Cardiac muscle cell (in vitro differentiated cells and primary cell): ENCODE measurements at regions not wholly inside any gene's neighbourhood (a gene's known extent, or its start where the extent isn't known, plus 50 kb on each side); places are given as distances from the start of the nearest gene placed in this dataset.

Experiments used
- DNase-seq, 2 donors: peaks; one replicate each; pipeline versions ENCODE4 v3.0.0 to v3.0.0-alpha.2; 2010 to 2017; ENCODE audit warnings: low read depth in 1 of 2, low spot score in 1 of 2
- H3K27ac ChIP-seq: fragments of 200-600 bp; sonication (generic); 2 replicates; pipeline ENCODE4 v1.5.1; 2016
- H3K27me3 ChIP-seq: fragments of 200-600 bp; sonication (generic); 2 replicates; pipeline ENCODE4 v1.6.0; 2016; ENCODE audit warnings: control low read depth
- H3K36me3 ChIP-seq: fragments of 200-600 bp; sonication (generic); 2 replicates; pipeline ENCODE4 v1.5.1; 2016; ENCODE audit warnings: control low read depth
- H3K4me1 ChIP-seq: fragments of 200-600 bp; sonication (generic); 2 replicates; pipeline ENCODE4 v1.8.1; 2017; ENCODE audit warnings: low read depth, mild to moderate bottlenecking, mixed run types
- H3K4me3 ChIP-seq: fragments of 200-600 bp; sonication (generic); 2 replicates; pipeline ENCODE4 v1.5.1; 2016; ENCODE audit warnings: mild to moderate bottlenecking
- H3K9me3 ChIP-seq: fragments of 200-600 bp; sonication (generic); 2 replicates; pipeline ENCODE4 v1.5.1; 2017; ENCODE audit warnings: low read depth, mild to moderate bottlenecking, control low read depth
- TF ChIP-seq, protein P1 (sequence below): IDR thresholded peaks from 2 replicates; pipeline ENCODE4 v1.5.1; 2012; ENCODE audit warnings: low read depth, mild to moderate bottlenecking, low read length

DNA sequence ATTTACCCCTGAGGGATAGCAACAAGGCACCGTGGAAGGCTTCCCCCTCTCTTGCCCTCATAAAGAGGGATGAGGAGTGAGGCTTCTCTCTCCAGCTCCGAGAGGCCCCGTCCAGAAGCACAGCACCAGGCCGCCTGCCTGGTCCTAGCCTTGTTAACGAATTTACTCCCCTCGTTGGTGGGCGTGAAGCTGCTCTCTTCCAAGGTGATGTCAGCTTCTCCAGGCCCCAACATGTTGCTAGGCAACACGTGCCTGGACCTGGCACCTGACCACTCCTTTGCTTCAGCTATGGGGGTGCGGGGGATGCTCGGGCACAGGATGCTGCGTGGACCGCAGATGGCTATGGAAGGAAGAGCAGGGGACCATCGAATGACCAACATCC, 135.2 kb upstream of the MGMT start:
- no peaks in the 10 kb centered on the region for H3K4me1 ChIP-seq
- H3K27me3 ChIP-seq, result no peaks in the 10 kb centered on the region
- TF ChIP-seq, protein P1, sequence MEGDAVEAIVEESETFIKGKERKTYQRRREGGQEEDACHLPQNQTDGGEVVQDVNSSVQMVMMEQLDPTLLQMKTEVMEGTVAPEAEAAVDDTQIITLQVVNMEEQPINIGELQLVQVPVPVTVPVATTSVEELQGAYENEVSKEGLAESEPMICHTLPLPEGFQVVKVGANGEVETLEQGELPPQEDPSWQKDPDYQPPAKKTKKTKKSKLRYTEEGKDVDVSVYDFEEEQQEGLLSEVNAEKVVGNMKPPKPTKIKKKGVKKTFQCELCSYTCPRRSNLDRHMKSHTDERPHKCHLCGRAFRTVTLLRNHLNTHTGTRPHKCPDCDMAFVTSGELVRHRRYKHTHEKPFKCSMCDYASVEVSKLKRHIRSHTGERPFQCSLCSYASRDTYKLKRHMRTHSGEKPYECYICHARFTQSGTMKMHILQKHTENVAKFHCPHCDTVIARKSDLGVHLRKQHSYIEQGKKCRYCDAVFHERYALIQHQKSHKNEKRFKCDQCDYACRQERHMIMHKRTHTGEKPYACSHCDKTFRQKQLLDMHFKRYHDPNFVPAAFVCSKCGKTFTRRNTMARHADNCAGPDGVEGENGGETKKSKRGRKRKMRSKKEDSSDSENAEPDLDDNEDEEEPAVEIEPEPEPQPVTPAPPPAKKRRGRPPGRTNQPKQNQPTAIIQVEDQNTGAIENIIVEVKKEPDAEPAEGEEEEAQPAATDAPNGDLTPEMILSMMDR, result no peak
- H3K27ac ChIP-seq, result no peak overlapping the region
- no peaks in the 10 kb centered on the region for H3K36me3 ChIP-seq
- H3K9me3 ChIP-seq, result no peaks in the 10 kb centered on the region
- no peak overlapping the region for H3K4me3 ChIP-seq
- no peak for DNase-seq

GRCh38 chr10:129332476-129332875, 134.6 kb upstream of the MGMT start:
- TF ChIP-seq, protein P1, result peak; percentile 65
- no peaks in the 10 kb centered on the region for H3K4me1 ChIP-seq
- H3K27ac ChIP-seq, result no peak overlapping the region
- no peaks in the 10 kb centered on the region for H3K9me3 ChIP-seq
- DNase-seq, result peak; percentile 43 to 54
- no peaks in the 10 kb centered on the region for H3K27me3 ChIP-seq
- H3K4me3 ChIP-seq, result no peak overlapping the region
- no peaks in the 10 kb centered on the region for H3K36me3 ChIP-seq

GRCh38 chr10:129333706-129334105, 133.3 kb upstream of the MGMT start:
- H3K9me3 ChIP-seq, result no peaks in the 10 kb centered on the region
- no peak overlapping the region for H3K4me3 ChIP-seq
- H3K27me3 ChIP-seq, result no peaks in the 10 kb centered on the region
- H3K36me3 ChIP-seq, result no peaks in the 10 kb centered on the region
- no peak for DNase-seq
- no peaks in the 10 kb centered on the region for H3K4me1 ChIP-seq
- no peak overlapping the region for H3K27ac ChIP-seq
- TF ChIP-seq, protein P1, result no peak

DNA sequence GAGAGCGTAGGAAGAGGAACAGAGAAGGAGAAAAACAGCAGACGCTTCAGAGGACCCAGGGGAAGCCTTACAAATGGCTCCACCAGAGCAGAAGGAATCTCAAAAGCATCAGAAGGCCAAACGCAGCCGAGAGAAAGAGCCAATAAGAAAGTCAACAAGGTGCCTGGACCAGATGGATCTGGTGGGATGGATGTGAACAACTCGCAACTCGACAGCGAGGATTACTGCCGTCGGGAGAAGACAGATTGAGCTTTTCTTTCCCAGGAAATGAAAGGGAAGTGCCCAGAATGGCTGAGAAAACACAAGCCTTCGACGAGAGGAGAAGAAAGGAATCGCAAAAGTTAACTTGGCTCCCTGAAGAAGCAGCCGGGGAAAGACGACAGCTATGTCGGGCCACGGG, 132.8 kb upstream of the MGMT start:
- H3K4me1 ChIP-seq, result no peaks in the 10 kb centered on the region
- H3K27ac ChIP-seq, result no peak overlapping the region
- H3K36me3 ChIP-seq, result no peaks in the 10 kb centered on the region
- no peaks in the 10 kb centered on the region for H3K27me3 ChIP-seq
- TF ChIP-seq, protein P1, result no peak
- no peaks in the 10 kb centered on the region for H3K9me3 ChIP-seq
- DNase-seq, result no peak
- no peak overlapping the region for H3K4me3 ChIP-seq

- no peaks in the 10 kb centered on the region for H3K9me3 ChIP-seq
- TF ChIP-seq, protein P1, result no peak
- no peak for DNase-seq
- no peaks in the 10 kb centered on the region for H3K4me1 ChIP-seq
- H3K27ac ChIP-seq, result no peak overlapping the region
- H3K4me3 ChIP-seq, result no peak overlapping the region
- no peaks in the 10 kb centered on the region for H3K36me3 ChIP-seq
- no peaks in the 10 kb centered on the region for H3K27me3 ChIP-seq
Measured at GRCh38 chr10:129335396-129335795, 131.6 kb upstream of the MGMT start.

DNA sequence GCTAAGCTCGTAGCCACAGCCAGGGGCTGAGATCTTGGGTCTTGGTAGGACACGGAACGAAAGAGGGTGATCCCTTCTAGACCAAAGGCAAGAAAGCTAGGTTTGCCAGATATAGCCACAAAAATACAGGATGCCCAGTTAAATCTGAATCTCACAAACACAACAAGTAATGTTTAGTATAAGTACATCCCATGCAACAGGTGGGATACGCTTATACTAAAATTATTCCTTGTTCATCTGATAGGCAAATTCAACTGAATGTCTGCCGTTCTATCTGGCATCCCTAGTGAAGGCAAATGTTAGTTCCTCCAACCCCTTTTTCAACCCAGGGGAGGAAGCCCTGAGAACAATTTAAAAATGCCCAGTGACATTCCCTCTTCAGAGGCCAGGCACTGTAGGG, 131.1 kb upstream of the MGMT start:
- TF ChIP-seq, protein P1, result no peak

More for the DNA sequence above, 131.1 kb upstream of the MGMT start:
- H3K9me3 ChIP-seq, result no peaks in the 10 kb centered on the region
- no peaks in the 10 kb centered on the region for H3K36me3 ChIP-seq
- no peak overlapping the region for H3K27ac ChIP-seq
- H3K27me3 ChIP-seq, result no peaks in the 10 kb centered on the region
- no peaks in the 10 kb centered on the region for H3K4me1 ChIP-seq
- no peak overlapping the region for H3K4me3 ChIP-seq
- DNase-seq, result no peak
